Karpas-422 (cell line): ENCODE measurements at regions not wholly inside any gene's neighbourhood (a gene's known extent, or its start where the extent isn't known, plus 50 kb on each side); places are given as distances from the start of the nearest gene placed in this dataset.
A peak's percentile ranks its signal among the peaks of the same experiment; 100 is the strongest.
"Not testable (repeated sequence)": the region's sequence is repeated elsewhere in the genome, so short reads cannot be mapped to it uniquely, and the experiment has no call there.

ENCODE experiments used
- DNase-seq: peaks from one replicate; pipeline ENCODE4 v3.0.0-alpha.2; 2015
- H2AFZ ChIP-seq: fragments of 200-600 bp; sonication (generic); 2 replicates; pipeline ENCODE4 v1.6.1; 2014; ENCODE audit warnings: antibody characterized with exemption, low read length, mixed read lengths
- H3K27ac ChIP-seq: fragments of 200-600 bp; sonication (generic); 2 replicates; pipeline ENCODE4 v1.5.1; 2014; ENCODE audit warnings: mild to moderate bottlenecking, low read length, moderate library complexity
- H3K27me3 ChIP-seq: fragments of 200-600 bp; sonication (generic); 2 replicates; pipeline ENCODE4 v1.6.1; 2014; ENCODE audit warnings: low read length, mixed read lengths
- H3K36me3 ChIP-seq: fragments of 200-600 bp; sonication (generic); 2 replicates; pipeline ENCODE4 v1.6.1; 2014; ENCODE audit warnings: low read length, mixed read lengths; ENCODE audit not compliant: insufficient read depth
- H3K4me1 ChIP-seq: fragments of 200-600 bp; sonication (generic); 2 replicates; pipeline ENCODE4 v1.6.1; 2014; ENCODE audit warnings: mild to moderate bottlenecking, low read length, mixed read lengths
- H3K4me2 ChIP-seq: fragments of 200-600 bp; sonication (generic); 2 replicates; pipeline ENCODE4 v1.6.1; 2014; ENCODE audit warnings: low read length, low read depth, mild to moderate bottlenecking; ENCODE audit not compliant: poor library complexity, severe bottlenecking
- H3K4me3 ChIP-seq: fragments of 200-600 bp; sonication (generic); 2 replicates; pipeline ENCODE4 v1.5.1; 2014; ENCODE audit warnings: mild to moderate bottlenecking, antibody characterized with exemption, low read length, mixed read lengths
- H3K79me2 ChIP-seq: fragments of 200-600 bp; sonication (generic); 2 replicates; pipeline ENCODE4 v1.6.1; 2014; ENCODE audit warnings: mild to moderate bottlenecking, low read length, mixed read lengths
- H3K9ac ChIP-seq: fragments of 200-600 bp; sonication (generic); 2 replicates; pipeline ENCODE4 v1.6.0; 2014; ENCODE audit warnings: low read length
- H3K9me2 ChIP-seq: fragments of 200-600 bp; sonication (generic), shearing (Covaris generic); replicated peaks from 2 replicates; pipeline ENCODE4 v1.6.0; 2014; ENCODE audit warnings: mild to moderate bottlenecking, low read length, moderate library complexity; ENCODE audit not compliant: insufficient read depth
- H3K9me3 ChIP-seq: fragments of 300-700, 200-600 bp; sonication (generic); 2 replicates; pipeline ENCODE4 v1.6.1; 2014; ENCODE audit warnings: low read length, mixed read lengths
- H4K20me1 ChIP-seq: fragments of 200-600 bp; sonication (generic); 2 replicates; pipeline ENCODE4 v1.6.1; 2014; ENCODE audit warnings: mild to moderate bottlenecking, antibody characterized with exemption, low read length, low read depth; ENCODE audit not compliant: insufficient read depth

- Histone ChIP-seq H3K9ac (no peak overlapping the region), H3K9me2 (no peaks in the 10 kb centered on the region), H4K20me1 (no peaks in the 10 kb centered on the region), H3K27me3 (no peaks in the 10 kb centered on the region), H3K4me2 (no peak overlapping the region), H3K36me3 (no peaks in the 10 kb centered on the region), H3K79me2 (no peaks in the 10 kb centered on the region), H3K27ac (no peak overlapping the region), H3K9me3 (peaks cover 51% of the 10 kb centered on the region), H3K4me1 (no peaks in the 10 kb centered on the region), H2AFZ (no peak overlapping the region), H3K4me3 (no peak overlapping the region)
- DNase-seq, result no peak
Measured at GRCh38 chr7:63087575-63088190, 911.0 kb upstream of the ZNF722 start.

DNA sequence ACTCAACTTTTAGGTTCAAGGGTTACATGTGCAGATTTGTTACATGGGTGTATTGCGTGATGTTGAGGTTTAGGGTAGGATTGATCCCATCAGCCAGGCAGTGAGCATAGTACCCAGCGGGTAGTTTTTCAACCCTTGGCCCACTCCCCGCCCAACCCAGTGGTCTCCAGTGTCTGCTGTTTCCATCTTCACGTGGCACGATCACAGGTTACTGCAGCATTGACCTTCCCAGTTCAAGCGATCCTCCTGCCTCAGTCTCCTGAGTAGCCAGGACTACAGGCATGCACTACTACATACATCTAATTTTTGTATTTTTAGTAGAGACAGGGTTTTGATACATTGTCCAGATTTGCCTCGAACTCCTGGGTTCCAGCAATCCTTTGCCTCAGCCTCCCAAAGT lies 905.7 kb upstream of the ZNF722 start:
- Histone ChIP-seq H3K9me3 (peaks cover 29% of the 10 kb centered on the region), H3K4me2 (no peak overlapping the region), H3K9ac (no peak overlapping the region)

GRCh38 chr7:63093481-63093880 lies 905.2 kb upstream of the ZNF722 start:
- no peaks in the 10 kb centered on the region for H4K20me1 ChIP-seq
- H3K4me2 ChIP-seq, result no peak overlapping the region
- no peaks in the 10 kb centered on the region for H3K4me1 ChIP-seq
- no peaks in the 10 kb centered on the region for H3K79me2 ChIP-seq
- no peak overlapping the region for H3K9ac ChIP-seq
- no peaks in the 10 kb centered on the region for H3K27me3 ChIP-seq
- DNase-seq, result peak; percentile 63
- no peak overlapping the region for H2AFZ ChIP-seq
- H3K4me3 ChIP-seq, result no peak overlapping the region
- no peaks in the 10 kb centered on the region for H3K36me3 ChIP-seq
- H3K9me2 ChIP-seq, result no peaks in the 10 kb centered on the region
- H3K9me3 ChIP-seq, result peaks cover 28% of the 10 kb centered on the region
- H3K27ac ChIP-seq, result no peak overlapping the region

More for the DNA sequence above, 905.7 kb upstream of the ZNF722 start:
- Histone ChIP-seq H3K27me3 (no peaks in the 10 kb centered on the region), H3K4me1 (no peaks in the 10 kb centered on the region), H3K4me3 (no peak overlapping the region), H3K27ac (no peak overlapping the region), H3K79me2 (no peaks in the 10 kb centered on the region), H3K9me2 (no peaks in the 10 kb centered on the region), H2AFZ (no peak overlapping the region), H4K20me1 (no peaks in the 10 kb centered on the region), H3K36me3 (no peaks in the 10 kb centered on the region)
- DNase-seq, result no peak

GRCh38 chr7:63096141-63096540 lies 902.5 kb upstream of the ZNF722 start:
- H4K20me1 ChIP-seq, result no peaks in the 10 kb centered on the region
- no peak overlapping the region for H3K4me3 ChIP-seq
- H3K4me2 ChIP-seq, result no peak overlapping the region
- H3K9ac ChIP-seq, result no peak overlapping the region
- H3K36me3 ChIP-seq, result no peaks in the 10 kb centered on the region
- no peaks in the 10 kb centered on the region for H3K9me2 ChIP-seq
- no peaks in the 10 kb centered on the region for H3K79me2 ChIP-seq
- no peak for DNase-seq
- peaks cover 14% of the 10 kb centered on the region for H3K9me3 ChIP-seq
- no peaks in the 10 kb centered on the region for H3K27me3 ChIP-seq
- no peaks in the 10 kb centered on the region for H3K4me1 ChIP-seq
- no peak overlapping the region for H2AFZ ChIP-seq
- H3K27ac ChIP-seq, result no peak overlapping the region

- H3K36me3 ChIP-seq, result no peaks in the 10 kb centered on the region
- H3K4me2 ChIP-seq, result no peak overlapping the region
- no peak overlapping the region for H3K27ac ChIP-seq
- H3K4me3 ChIP-seq, result no peak overlapping the region
- H3K27me3 ChIP-seq, result no peaks in the 10 kb centered on the region
- no peaks in the 10 kb centered on the region for H3K79me2 ChIP-seq
- no peaks in the 10 kb centered on the region for H3K9me2 ChIP-seq
- no peaks in the 10 kb centered on the region for H4K20me1 ChIP-seq
- DNase-seq, result no peak
- H2AFZ ChIP-seq, result no peak overlapping the region
- H3K9ac ChIP-seq, result no peak overlapping the region
- H3K4me1 ChIP-seq, result no peaks in the 10 kb centered on the region
- peaks cover 47% of the 10 kb centered on the region for H3K9me3 ChIP-seq
Measured at GRCh38 chr7:63104666-63105065, 894.0 kb upstream of the ZNF722 start.

GRCh38 chr7:63105978-63106377 lies 892.7 kb upstream of the ZNF722 start:
- DNase-seq, result no peak
- Histone ChIP-seq H3K36me3 (no peaks in the 10 kb centered on the region), H3K4me2 (no peak overlapping the region), H3K27me3 (no peaks in the 10 kb centered on the region), H3K27ac (no peak overlapping the region), H2AFZ (no peak overlapping the region), H3K9ac (no peak overlapping the region), H3K4me3 (no peak overlapping the region), H3K79me2 (no peaks in the 10 kb centered on the region), H3K4me1 (no peaks in the 10 kb centered on the region), H4K20me1 (no peaks in the 10 kb centered on the region), H3K9me2 (no peaks in the 10 kb centered on the region), H3K9me3 (peaks cover 45% of the 10 kb centered on the region)

DNA sequence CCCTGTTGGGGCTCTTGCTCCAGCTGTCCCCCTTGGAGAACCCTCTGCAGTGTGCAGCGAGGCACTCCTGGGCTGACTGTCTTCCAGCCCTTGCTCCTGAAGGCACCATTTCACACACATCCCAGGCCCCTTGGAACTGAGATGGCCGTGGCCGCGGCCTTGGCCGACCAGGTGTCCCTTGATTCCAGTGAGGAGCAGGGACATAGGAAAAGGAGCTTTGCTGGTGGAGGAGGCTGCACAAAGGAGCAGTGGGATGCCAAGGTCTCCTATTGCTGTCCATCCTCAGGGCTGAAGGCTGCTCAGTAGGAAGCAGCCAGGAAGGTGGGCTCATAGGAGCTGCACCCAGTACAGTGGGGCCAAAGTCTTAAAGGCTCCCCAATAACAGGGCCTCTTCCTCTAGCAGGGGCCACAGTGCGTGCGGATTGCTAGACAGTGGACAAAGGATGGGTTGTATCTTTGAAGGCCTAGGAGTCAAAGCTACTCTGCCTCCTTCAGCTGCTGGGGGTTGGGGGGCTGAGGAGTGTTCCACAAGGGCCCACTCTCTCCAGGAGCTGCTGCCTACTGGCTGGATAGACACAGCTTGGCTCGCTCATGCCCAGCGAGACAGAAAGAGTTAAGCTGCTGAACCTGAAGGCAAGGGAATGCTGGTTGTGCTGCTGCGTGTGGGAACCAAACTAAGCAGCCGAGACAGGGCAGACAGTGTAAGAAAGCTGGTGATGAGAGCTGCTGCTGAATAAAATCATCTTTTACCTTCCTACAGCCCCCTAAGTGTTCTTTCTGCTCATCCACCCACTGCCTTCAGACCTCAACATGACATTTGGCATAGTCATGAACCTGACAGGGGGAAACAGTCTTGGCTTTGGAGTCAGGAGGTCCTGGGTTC lies 891.9 kb upstream of the ZNF722 start:
- H3K4me2 ChIP-seq, result no peak overlapping the region
- no peaks in the 10 kb centered on the region for H3K9me2 ChIP-seq

DNA sequence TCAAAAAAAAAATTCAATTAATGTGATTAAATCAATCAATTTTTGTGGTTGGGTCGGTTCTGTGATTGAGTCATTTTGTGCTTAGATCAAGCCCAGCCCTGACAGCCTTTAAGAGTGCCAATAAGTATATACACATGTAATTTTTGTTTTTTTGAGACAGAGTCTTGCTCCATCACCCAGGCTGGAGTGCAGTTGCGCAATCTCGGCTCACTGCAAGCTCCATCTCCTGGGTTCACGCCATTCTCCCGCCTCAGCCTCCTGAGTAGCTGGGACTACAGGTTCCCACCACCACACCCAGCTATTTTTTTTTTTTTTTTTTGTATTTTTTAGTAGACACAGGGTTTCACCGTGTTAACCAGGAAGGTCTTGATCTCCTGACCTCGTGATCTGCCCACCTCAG lies 887.1 kb upstream of the ZNF722 start:
- not testable (repeated sequence) for H3K27ac ChIP-seq, H3K4me1 ChIP-seq, DNase-seq, H3K9me2 ChIP-seq, H3K36me3 ChIP-seq, H2AFZ ChIP-seq, H4K20me1 ChIP-seq, H3K9ac ChIP-seq, H3K27me3 ChIP-seq, H3K4me2 ChIP-seq, H3K79me2 ChIP-seq, H3K4me3 ChIP-seq
- H3K9me3 ChIP-seq, result peaks cover 11% of the 10 kb centered on the region

More for the DNA sequence above, 891.9 kb upstream of the ZNF722 start:
- no peak for DNase-seq
- Histone ChIP-seq H3K9me3 (peaks cover 45% of the 10 kb centered on the region), H3K36me3 (no peaks in the 10 kb centered on the region), H3K4me3 (no peak overlapping the region), H3K79me2 (no peaks in the 10 kb centered on the region), H3K4me1 (no peaks in the 10 kb centered on the region), H3K27ac (no peak overlapping the region), H3K27me3 (no peaks in the 10 kb centered on the region), H2AFZ (no peak overlapping the region), H4K20me1 (no peaks in the 10 kb centered on the region), H3K9ac (no peak overlapping the region)
